ENCODE measurements at regions not wholly inside any gene's neighbourhood (a gene's known extent, or its start where the extent isn't known, plus 50 kb on each side); places are given as distances from the start of the nearest gene placed in this dataset.

GRCh38 chr13:106710266-106710665, 142.3 kb upstream of the ARGLU1 start (continued):
- no peak for TF ChIP-seq JAZF1 (CRISPR knock-in tag; IDR thresholded peaks at IDR 0.05)

GRCh38 chr13:106709522-106709921, 141.6 kb upstream of the ARGLU1 start:
- CTCF ChIA-PET, result no interaction called here
- H3K9me3 Mint-ChIP-seq, result no peaks in the 10 kb centered on the region
- TF ChIP-seq NFE2L1 (CRISPR knock-in tag; IDR thresholded peaks at IDR 0.05) (no peak), KAT7 (CRISPR knock-in tag; IDR thresholded peaks at IDR 0.05; ENCODE audit: borderline replicate concordance) (no peak), IRF1 (CRISPR knock-in tag; IDR thresholded peaks at IDR 0.05) (no peak), HMGXB4 (CRISPR knock-in tag; IDR thresholded peaks at IDR 0.05) (no peak), NR2C2 (CRISPR knock-in tag; IDR thresholded peaks at IDR 0.05) (no peak), AFF4 (CRISPR knock-in tag; IDR thresholded peaks at IDR 0.05; ENCODE audit: borderline replicate concordance) (no peak), GRHL2 (CRISPR knock-in tag; IDR thresholded peaks at IDR 0.05; ENCODE audit: insufficient replicate concordance, severe bottlenecking) (no peak), MYBL2 (CRISPR knock-in tag; IDR thresholded peaks at IDR 0.05) (no peak), MAX (CRISPR knock-in tag; IDR thresholded peaks at IDR 0.05) (no peak), JAZF1 (CRISPR knock-in tag; IDR thresholded peaks at IDR 0.05) (no peak), RORB (CRISPR knock-in tag; IDR thresholded peaks at IDR 0.05) (no peak), FOXP1 (CRISPR knock-in tag; IDR thresholded peaks at IDR 0.05; ENCODE audit: borderline replicate concordance) (no peak), PREB (CRISPR knock-in tag; IDR thresholded peaks at IDR 0.05; ENCODE audit: borderline replicate concordance) (no peak), CBFB (CRISPR knock-in tag; IDR thresholded peaks at IDR 0.05; ENCODE audit: low read depth) (no peak), JUN (CRISPR knock-in tag; IDR thresholded peaks at IDR 0.05) (no peak)
- H3K36me3 Mint-ChIP-seq, result no peaks in the 10 kb centered on the region
- ATAC-seq (no peak), DNase-seq (ENCODE audit: low spot score) (no peak)
- no peak overlapping the region for H3K4me3 Mint-ChIP-seq
- POLR2A ChIA-PET, result no interaction called here
- no peak overlapping the region for H3K27ac Mint-ChIP-seq
- no peaks in the 10 kb centered on the region for H3K27me3 Mint-ChIP-seq (ENCODE audit: low read depth)
- peaks cover 10% of the 10 kb centered on the region for H3K4me1 Mint-ChIP-seq

GRCh38 chr13:106702505-106702904, 134.6 kb upstream of the ARGLU1 start:
- H3K36me3 Mint-ChIP-seq, result no peaks in the 10 kb centered on the region
- peaks cover 4% of the 10 kb centered on the region; the same call in 1 of the 2 replicates for H3K4me1 Mint-ChIP-seq
- H3K4me3 Mint-ChIP-seq, result no peak overlapping the region
- H3K27ac Mint-ChIP-seq, result no peak overlapping the region
- TF ChIP-seq CDX4 (CRISPR knock-in tag; IDR thresholded peaks at IDR 0.05; ENCODE audit: borderline replicate concordance) (no peak), HMGXB4 (CRISPR knock-in tag; IDR thresholded peaks at IDR 0.05) (no peak), ESRRA (CRISPR knock-in tag; IDR thresholded peaks at IDR 0.05; ENCODE audit: borderline replicate concordance) (no peak)
- no peaks in the 10 kb centered on the region for H3K27me3 Mint-ChIP-seq (ENCODE audit: low read depth)
- no peaks in the 10 kb centered on the region for H3K9me3 Mint-ChIP-seq
- DNase-seq (ENCODE audit: low spot score) (no peak), ATAC-seq (no peak)
- ChIA-PET CTCF (no interaction called here), POLR2A (no interaction called here)
